Central memory CD4-positive, alpha-beta T cell (primary cell): ENCODE measurements at regions not wholly inside any gene's neighbourhood (a gene's known extent, or its start where the extent isn't known, plus 50 kb on each side); places are given as distances from the start of the nearest gene placed in this dataset.

Experiments used
- DNase-seq: peaks from one replicate; pipeline ENCODE4 v3.0.0; 2022

DNA sequence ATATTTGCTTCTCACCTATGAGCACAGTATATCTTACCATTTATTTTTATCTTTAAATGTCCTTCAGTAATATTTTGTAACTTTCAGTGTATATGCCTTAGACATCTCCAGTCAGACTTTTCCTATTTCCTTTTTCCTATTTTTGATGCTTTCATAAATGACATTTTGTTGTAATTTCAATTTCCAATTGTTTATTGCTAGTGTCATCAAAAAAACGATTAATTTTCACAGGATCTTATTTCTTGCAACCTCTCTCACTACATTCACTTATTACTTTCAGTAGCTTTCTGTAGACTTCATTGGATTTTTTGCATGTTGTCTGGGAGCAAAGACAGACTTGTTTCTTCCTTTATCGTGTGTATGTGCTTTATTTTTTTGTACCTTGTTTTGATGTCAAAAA, 602.4 kb downstream of the AJAP1 start:
- no peak for DNase-seq

DNA sequence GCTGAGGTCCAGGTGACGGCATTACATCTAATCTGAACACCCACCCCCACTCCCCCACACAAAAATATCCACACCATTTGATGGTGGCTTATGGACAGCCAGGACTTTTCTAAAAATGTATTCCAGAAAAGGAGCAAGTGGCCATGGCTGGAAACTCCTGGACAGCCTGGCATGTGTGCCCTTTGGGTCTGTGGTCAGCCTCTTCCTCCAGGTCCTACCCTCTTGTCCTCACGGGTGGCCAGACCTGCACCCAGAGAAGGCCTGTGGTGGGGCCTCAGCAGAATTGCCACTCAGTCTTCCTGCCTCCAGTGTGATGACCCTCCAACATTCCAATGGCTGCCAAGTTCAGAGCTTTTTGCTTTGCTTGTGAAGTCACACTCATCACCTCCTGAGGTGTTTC, 600.6 kb downstream of the AJAP1 start:
- DNase-seq: no peak

GRCh38 chr1:5254131-5254725, 599.8 kb downstream of the AJAP1 start:
- no peak for DNase-seq

- no peak for DNase-seq
Measured at GRCh38 chr1:5253036-5253435, 598.6 kb downstream of the AJAP1 start.

DNA sequence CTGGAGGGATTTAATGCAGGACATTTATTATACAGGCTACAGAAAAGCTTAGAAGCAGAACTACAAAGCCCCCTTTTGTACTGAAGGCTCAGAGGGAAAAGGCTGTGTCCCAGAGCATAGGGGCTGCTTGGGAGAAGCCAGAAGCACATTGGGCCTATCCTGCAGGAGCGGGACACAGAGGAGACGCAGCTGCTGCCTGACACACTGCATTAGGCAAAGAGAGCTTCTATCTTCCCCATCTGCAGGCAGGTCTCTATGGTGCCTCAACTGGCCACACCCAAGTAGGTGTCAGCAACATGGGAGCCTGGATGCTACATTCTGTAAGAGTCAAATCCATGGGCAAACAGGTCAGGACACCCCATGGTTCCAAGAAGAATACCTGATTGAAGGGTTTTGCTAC, 595.9 kb downstream of the AJAP1 start:
- DNase-seq: no peak

GRCh38 chr1:5245348-5245747, 590.9 kb downstream of the AJAP1 start:
- DNase-seq: no peak

DNA sequence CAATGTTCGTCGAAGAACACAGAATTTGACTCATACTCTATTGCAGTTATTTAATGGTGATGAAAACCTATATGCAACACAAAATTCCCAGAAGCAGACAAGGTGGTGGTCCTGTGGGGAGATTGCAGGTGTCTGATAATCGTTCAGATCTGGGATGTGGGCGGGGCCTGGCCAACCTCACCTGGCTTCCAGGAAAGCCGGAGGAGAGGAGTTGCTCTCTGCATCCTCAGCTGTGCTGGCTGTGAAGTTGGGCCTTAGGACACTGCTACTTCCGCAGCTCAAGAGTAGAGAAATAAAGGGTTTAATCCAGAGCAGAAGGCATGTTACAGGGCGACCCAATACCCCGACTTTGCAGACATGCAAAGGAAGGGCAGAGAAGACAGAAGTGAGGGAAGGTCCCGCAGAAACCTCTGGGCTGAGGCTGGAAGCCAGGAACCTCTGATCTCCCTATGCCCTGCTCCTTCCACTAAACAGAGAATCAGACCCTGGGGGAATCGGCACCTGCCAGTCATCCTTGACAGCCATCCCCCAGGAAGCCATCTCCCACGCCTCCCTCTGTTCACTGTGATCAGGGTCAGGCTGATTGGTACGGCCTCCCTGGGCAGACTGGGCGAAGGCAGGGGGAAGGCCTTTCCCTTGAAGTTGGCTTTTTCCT, 590.3 kb downstream of the AJAP1 start:
- DNase-seq: no peak

GRCh38 chr1:5242850-5243249, 588.4 kb downstream of the AJAP1 start:
- DNase-seq: no peak

DNA sequence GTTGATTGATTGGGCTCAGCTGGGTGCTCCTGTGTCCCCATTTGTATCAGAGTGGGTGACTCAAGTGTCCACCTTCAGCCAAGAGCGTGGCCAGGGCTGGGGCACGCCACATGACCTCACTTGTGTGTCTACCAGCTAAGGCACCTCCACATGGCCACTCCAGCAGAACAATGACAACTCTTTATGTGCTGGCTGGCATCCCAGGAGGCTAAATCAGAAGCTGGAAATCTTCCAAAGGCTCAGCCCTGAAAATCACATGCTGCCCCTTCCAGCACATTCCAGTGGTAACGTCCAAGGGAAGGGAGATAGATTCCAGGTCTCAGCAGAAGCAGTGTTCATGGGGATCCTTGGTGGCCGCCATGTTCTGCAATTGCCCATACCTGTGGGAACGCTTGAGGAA, 585.5 kb downstream of the AJAP1 start:
- no peak for DNase-seq

GRCh38 chr1:5238351-5239130, 584.1 kb downstream of the AJAP1 start:
- DNase-seq: no peak

DNA sequence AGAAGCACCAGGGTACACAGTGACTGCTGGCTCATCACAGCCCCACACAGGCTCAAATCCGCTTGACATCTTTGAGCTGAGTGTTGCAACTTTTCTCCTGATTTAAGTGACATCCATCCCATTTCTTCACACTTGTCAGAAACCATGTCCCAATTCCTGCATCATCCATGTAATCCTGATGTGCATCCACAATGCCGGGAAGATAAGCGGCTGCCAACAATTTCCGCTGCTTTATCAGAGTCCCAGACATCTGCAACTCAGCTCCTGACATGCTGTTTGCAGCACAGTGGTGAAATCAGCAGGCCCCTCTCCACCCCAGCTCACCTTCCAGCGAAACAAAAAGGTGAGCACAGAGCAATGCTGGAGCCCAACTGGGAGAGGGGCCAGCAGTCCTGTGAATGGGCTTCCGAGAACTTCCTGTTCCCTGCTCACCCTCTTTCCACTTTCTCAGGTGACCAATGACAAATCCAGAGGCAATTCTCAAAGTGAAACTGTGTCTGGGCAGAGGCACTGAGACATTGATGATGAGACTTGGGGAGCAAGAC, 581.0 kb downstream of the AJAP1 start:
- no peak for DNase-seq

GRCh38 chr1:5232537-5232936, 578.1 kb downstream of the AJAP1 start:
- no peak for DNase-seq

- no peak for DNase-seq
Measured at GRCh38 chr1:5231541-5232315, 577.3 kb downstream of the AJAP1 start.

DNA sequence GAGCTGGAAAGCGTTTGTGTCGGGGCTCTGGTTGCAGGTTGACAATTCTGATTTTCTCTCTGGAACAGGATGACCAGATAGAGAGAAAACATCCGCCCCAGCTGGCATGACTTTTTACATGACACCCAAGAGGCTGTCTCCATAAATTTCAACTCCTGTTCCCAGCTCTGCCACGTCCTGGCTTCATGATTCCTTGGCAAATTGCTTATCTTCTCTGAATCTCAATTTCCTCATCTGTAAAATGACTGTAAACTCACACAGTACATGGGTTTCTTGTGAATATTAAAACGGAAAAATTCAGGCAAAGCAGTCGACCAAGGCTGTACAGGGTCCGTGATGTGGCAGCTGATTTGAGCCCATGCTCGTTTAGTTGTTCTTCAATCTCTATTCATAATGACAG, 572.7 kb downstream of the AJAP1 start:
- DNase-seq: no peak

GRCh38 chr1:5225707-5226704, 571.6 kb downstream of the AJAP1 start:
- no peak for DNase-seq

GRCh38 chr1:5223206-5223605, 568.8 kb downstream of the AJAP1 start:
- no peak for DNase-seq

DNA sequence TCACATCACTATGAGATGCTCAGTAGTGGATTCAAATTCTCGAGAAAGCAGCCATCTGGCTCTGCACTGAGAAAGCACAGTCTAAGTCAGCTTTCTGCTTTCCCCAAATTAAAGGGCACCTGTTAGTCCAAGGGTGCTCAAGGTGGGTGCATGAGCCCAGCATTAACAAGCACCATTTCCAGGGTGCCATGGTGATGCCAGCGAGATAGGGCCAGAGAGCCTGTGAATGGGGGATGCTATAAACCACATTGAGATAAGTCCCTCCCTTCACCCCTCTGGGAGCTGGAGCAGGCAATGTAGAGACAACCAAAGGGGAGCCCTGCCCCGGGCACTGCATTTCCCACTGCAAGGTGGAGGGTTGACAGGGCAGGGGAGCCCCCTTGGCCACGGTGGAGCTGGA, 568.2 kb downstream of the AJAP1 start:
- DNase-seq: no peak

DNA sequence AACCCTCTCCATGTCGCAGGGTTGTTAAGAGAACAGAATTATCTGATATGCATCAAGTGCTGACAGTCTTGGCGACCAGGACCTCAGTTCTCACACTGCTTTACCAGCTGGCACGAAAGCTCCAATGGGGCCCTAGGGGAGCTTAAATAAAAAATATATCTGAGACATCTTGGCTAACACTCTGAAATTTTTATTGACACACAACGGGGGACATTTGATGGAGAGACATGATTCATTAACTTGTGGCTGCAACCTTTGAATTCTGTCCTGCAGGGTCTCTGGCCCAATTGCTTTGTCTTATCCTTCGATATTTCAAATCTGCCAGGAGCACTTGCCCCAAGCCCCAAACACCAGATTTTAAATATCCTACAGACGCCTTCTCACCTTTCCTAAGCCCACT, 567.0 kb downstream of the AJAP1 start:
- DNase-seq: no peak

DNA sequence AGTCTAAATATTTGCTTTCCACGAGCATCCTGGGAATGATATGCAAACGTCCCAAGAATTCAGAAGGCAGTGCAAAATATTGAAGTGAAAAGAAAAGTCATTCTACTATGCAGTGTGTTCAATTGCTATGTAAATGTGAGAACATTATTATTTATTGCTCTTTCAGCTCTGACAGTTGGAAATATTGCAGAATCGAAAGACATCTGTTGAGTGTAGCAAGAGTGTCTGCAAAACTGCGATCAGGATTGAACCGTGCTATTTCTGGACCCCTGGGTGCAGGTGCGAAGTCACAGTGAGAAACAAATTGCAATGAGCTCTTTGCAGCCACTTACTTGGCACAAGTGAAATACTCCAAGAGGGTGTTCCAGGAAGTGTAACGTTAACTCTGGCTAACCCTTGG, 566.4 kb downstream of the AJAP1 start:
- no peak for DNase-seq

GRCh38 chr1:5220421-5220820, 566.0 kb downstream of the AJAP1 start:
- no peak for DNase-seq

- DNase-seq: no peak
Measured at GRCh38 chr1:5200006-5200405, 545.6 kb downstream of the AJAP1 start.

GRCh38 chr1:5198328-5198727, 543.9 kb downstream of the AJAP1 start:
- no peak for DNase-seq
